ENCODE measurements at regions not wholly inside any gene's neighbourhood (a gene's known extent, or its start where the extent isn't known, plus 50 kb on each side); places are given as distances from the start of the nearest gene placed in this dataset.

DNA sequence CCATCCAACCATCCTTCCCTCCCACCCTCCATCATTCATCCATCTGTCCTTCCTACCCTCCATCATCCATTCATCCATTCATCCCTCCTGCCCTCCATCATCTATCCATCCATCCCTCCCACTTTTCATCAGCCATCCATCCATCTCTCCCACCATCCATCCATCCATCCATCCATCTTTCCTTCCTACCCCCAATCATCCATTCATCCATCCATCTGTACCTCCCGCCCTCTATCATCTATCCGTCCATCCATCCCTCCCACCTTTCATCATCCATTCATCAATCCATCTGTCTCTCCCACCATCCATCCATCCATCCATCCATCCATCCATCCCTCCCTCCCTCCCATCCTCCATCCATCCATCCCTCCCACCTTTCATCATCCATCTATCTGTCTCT is 968.8 kb downstream of the BRD1 start:
- no peak for DNase-seq (ENCODE audit: low read depth in 2 of 2, low spot score in 1 of 2)

DNA sequence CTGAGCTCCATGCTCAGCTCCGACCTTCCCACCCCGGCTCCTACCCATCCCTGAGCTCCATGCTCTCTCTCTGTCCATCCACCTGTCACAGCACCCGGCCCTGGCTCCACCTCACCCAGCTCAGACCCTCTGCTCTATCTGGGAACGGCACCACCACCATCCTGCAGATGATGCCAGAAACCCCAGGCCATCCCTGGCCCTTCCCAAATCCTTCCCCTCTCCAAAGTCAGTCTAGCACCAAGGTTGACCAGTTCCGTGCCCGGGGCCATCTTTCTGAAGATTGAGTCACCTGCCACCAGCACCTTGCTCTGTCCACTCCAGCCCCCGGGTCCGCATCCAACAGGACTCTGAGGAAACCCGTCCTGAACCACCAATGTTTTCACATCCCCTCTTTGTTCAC is 969.6 kb downstream of the BRD1 start:
- no peak for DNase-seq (ENCODE audit: low read depth in 2 of 2, low spot score in 1 of 2)

DNA sequence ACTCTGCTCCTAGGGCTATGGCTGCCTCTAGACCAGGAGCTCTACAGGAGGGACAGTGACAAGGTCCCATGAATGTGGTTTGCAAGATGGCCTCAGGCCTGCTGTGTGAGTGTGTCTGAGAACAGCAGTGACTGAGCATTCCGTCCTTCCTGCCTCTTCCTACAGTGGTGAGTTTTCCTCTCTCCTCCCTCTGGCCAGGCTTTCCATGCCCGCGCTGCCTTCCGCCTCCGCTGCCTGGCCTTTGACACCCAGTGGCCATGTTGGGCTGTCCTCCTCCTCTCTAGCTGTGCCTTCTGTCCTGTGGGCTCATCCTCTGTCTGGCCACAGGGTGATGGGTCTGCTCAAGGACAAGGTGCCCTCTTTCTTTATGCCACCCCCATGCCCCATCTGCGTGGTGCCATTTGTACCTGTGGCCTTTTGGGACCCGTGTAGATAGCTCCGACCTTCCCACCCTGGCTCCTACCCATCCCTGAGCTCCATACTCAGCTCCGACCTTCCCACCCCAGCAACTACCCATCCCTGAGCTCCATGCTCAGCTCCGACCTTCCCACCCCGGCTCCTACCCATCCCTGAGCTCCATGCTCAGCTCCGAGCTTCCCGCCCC is 970.4 kb downstream of the BRD1 start:
- no peak for DNase-seq (ENCODE audit: low read depth in 2 of 2, low spot score in 1 of 2)

DNA sequence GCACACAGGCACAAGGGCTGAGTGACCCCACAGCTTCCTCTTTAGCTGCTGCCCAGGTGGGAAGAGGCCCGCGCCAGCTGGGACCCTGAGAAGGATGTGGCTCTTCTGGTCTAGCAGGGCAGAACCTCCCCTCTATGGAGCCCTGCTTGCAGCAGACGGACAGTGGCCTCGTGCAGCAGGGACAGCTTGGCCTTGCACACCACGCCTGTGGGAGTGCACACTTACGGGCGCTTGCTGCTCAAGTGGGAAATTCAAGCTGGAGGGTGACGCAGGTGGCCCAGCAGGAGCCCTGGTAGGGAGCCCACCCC is 971.4 kb downstream of the BRD1 start:
- DNase-seq (ENCODE audit: low read depth in 2 of 2, low spot score in 1 of 2): no peak

DNA sequence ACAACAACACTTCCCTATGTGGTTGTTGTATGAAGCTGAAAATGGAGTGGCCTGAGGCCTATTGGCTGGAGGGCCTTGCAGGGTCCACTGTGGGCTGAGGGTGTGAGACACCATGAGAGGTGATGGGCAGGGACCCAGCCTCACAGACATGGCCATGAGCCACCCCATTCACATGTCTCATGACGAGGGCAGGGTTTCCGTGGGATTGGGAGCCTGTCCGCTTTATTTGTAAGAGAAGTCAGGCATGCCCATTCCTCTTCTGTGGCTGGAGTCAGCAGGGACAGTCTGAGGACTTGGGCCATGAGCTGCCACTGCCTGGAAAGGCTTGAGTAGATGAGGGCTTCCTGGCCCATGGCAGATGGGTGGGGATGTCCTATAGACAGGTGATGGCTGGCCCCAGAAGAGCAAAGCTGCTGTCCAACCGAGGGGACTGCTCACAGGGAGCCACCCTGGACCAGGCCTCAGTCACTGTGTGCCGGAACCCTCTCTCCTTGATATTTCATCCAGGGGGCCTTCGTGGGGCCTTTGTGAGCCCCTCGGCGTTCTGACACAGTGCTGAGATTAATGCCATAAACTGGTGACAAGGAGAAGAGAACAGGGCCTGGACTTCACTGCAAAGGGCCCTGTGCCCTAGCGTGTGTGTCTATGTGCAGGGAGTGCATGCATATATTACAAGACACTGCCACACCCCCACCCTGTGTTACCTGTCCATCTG is 971.9 kb downstream of the BRD1 start:
- DNase-seq (ENCODE audit: low read depth in 2 of 2, low spot score in 1 of 2): no peak

DNA sequence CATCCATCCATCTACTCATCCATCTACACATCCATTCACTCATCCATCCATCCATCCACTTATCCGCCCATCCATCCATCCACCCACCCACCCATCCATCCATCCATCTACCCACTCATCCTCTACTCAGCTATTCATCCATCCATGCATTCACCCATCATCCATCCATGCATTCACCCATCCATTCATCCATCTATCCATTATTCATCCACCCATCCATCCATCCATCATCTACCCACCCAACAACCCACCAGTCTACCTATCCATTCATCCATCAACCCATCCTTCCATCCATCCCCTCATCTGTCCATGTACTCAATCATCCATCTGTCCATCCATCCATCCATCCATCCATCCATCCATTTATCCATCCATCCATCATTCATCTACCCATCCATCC is 972.7 kb downstream of the BRD1 start:
- DNase-seq (ENCODE audit: low read depth in 2 of 2, low spot score in 1 of 2): no peak

DNA sequence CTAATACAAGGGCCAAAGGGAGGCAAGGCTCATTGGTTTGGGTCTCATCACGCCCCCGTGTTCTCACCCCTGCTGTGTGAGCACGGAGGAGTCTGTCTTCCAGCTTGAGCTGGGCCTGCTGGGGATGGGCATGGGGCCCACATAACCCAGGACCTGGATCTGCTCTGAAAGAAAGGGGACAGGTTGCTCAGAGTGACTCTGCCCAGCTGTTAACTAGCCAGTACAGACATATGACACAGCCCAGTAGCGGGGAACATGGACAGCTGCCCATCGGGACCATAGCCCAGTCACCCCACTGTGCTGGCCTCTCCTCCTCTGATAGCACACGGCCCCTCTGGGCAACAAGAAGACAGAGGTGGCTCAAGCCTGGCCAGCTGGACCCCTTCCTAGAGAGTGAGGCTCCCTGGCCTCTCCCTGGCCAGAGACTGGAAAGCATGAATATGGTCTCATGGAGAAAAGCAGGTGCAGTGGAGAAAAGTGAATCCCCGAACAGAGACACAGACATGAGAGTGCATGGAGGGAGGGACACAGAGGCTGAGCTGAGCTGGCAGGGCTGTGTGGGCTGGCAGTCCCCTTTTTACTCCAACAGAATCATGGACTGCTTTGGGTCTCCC is 973.9 kb downstream of the BRD1 start:
- no peak for DNase-seq (ENCODE audit: low read depth in 2 of 2, low spot score in 1 of 2)

DNA sequence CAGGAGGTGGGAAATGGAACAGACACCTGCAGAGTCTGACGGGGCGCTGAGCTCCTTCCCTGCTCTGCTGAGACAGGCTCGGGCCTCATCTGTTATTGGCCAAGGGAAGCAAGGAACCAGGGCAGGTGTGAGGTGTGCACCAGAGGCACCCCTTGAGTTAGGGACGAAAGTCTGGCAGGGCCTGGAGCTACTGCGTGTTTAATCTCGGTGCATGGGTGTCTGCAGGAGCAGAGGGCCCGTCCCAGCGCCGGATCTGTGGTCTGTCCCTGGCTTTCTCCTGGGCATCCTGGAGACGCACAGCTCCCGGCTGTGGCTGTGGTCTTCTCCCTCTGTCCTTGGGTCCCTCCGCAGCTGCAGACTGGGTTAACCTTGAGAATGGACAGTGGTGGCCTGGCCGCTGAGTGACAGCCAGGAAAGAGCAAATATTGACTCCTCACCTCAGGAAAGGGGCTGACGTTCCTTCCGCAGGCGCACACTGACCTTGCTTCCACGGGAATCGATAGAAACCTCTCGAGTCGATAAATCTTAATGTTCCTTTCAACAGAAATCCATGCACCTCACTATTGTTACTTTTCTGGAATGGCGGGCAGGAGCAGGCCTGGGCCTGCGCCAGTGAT is 975.6 kb downstream of the BRD1 start:
- DNase-seq (ENCODE audit: low read depth in 2 of 2, low spot score in 1 of 2): no peak

DNA sequence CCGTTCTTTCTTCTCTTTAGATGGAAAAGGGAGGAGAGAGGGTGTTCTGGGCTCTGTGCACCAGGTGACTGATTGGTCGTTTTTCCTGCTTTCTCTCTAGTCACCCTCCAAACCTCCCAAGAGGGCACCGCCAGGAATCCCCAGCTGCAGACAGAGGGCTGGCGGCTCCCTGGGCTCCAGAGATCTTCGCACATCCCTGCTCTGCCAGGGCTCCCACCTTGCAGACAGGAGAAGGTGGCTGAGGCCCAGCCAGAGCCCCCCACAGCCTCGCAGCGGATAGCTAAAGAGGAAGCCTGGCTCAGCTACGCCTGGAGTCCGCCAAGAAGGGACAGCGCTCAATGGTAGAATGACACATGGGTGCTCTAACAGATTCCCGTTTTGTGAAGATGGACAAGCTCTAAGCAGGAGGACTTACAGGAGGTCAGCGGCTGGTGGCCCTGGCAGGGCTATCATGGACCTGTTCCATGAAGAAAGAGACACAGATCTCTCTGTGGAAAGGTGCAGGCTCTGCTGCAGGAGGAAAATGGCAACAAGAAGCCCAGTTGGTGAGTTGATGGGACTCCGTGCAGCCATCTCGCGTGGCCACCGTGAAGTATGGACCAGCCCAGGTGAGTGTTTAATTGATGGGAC is 976.9 kb downstream of the BRD1 start:
- no peak for DNase-seq (ENCODE audit: low read depth in 2 of 2, low spot score in 1 of 2)

DNA sequence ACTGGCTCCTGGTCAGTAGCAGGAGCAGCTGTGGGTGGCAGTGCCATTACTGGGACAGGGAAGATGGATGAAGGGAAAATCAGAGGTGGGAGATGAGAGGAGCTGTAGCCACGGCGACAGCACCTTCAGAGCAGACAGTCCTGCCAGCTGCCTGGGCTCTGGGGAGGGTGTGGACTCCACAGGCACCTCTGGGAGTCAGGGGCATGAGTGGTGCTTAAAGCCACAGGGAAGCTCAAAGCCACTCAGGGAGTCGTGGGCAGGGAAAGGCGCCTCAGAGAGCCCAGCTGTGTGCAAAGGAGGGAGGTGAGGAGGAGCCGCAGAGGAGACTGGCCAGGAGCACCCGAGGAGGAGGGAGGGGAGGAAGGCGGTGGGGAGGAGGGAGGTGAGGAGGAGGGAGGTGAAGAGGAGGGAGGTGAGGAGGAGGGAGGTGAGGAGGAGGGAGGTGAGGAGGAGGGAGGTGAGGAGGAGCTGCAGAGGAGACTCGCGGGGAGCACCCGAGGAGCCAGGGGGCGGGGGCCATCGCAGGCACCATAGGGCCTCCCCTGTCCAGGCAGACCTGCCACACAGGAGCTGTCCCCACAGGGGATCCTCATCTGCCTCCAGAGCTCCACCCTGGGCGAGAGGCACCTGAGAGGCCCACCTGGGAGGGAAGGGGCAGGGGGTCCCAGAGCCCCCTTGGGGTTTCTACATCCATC is 977.6 kb downstream of the BRD1 start:
- DNase-seq (ENCODE audit: low read depth in 2 of 2, low spot score in 1 of 2): no peak

DNA sequence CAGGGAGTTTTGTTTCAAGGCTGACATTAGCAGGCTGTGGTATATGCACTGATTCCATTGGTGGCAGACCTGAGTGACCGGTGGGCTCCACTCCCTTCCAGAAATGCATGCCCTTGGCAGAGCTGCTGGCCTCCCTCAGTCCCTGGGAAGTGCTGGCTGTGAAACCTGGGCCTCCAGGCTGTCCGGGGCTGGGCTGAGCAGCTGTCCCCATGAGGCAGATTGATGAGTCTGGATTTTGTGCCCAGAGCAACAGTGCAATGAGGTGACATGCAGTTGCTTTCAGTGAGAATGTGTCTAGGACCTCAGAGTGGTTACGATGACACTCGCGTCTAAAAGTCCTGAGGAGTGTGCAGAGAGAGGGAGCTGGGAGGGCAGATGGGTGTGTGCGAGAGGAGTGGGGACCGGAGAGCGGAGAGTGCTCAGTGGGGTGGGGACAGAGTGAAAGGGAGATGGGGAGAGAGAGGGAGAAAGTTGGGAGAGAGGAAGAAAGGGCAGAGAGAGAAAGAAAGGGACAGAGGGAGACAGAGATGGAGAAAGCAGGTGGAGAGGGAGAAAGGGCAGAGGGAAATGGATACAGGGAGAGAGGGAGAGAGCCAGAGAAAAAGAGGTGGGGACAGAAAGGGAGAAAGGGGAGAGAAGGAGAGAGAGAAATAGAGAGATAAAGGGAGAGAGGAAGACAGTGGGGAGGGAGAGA is 978.3 kb downstream of the BRD1 start:
- no peak for DNase-seq (ENCODE audit: low read depth in 2 of 2, low spot score in 1 of 2)

DNA sequence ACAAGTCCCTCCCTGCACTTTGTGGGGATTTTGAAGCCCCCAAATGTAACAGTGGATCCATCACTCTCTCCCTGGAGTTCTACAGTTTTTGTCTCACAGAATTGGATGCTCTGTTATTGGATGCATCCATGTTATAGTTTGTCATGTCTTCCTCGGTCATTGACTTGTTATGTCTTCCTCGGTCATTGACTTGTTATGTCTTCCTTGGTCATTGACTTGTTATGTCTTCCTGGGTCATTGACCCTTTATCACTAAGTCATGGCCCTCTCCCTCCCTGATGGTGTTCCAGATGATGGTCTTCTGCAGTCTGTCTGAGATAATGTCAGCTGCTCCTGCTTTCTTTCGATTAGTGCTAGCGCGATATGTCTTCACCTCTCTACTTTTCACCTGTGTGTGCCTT is 981.5 kb downstream of the BRD1 start:
- no peak for DNase-seq (ENCODE audit: low read depth in 2 of 2, low spot score in 1 of 2)

DNA sequence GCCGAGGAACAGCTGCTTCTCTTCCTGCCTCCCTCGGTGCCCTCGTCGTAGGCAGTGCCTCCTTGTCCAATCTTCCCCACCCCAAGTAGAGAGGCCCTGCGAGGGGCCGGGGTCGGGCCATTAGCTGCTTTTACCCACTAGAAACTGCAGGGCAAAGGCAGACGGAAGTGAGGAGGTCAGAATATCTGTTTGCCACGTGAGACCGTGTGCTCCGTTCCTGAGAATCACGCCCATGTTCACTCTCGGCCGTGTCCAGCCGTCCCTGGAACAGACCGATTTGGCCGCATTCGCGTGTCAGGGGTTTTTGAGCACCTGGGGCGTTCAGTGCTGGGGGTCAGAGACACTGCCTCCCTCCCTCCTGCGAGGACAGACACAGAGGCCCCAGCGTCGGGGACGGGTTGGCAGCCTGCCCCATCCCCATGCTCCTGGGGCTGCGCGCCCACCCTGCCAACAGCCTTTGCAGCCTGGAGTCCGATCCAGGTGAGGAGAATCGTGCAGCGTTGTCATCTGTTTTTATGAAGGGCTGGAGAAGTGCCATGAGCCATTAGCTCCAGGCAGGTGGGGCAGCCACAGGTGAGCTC is 982.2 kb downstream of the BRD1 start:
- DNase-seq (ENCODE audit: low read depth in 2 of 2, low spot score in 1 of 2): no peak

DNA sequence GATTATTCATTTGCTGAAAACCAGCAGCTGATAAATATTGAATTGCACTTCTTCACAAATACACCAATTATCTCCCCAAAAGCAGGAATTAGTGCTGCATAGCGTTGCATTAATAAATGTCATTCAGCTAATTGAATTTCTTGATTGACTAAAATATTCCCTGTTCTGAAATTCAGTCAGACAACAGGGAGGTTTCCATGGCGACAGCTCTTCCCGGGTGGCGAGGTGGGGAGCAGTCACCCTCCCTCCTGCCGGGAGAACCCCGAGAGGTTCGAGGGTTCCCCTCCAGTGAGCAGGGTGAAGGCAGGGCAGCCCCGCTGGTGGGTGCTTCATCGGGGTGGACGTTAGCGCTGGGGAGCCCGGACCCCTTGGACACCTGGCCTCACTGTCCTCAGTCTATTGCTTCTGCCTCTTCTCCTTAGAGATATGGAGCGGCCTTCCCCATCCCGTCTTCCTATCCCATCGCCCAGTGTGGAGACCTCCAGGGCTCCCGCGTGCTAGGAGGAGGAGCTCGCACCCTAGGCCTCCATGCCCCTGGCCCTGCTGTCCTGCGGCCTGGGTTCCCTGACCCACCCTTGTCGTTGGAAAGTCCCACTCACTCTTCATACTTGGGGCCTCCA is 983.5 kb downstream of the BRD1 start:
- no peak for DNase-seq (ENCODE audit: low read depth in 2 of 2, low spot score in 1 of 2)

DNA sequence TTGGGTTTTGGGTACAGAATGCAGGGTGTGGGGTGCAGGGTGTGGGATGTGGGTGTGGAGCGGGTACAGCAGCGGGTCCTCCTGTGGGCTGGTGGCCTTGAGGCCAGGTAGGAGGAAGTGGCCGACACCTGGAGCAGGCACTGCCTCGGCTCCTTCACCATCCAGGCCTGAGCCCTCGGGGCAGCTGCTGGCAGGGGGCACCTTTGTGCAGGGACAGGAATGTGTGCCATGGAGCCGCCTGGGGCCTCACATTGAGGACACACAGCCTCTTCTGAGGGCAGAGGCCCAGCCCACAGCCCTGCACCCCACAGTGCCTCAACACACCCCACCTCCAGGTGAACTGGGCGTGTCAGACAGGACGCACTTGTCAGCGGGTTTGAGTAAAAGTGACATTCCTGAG is 984.0 kb downstream of the BRD1 start:
- no peak for DNase-seq (ENCODE audit: low read depth in 2 of 2, low spot score in 1 of 2)

DNA sequence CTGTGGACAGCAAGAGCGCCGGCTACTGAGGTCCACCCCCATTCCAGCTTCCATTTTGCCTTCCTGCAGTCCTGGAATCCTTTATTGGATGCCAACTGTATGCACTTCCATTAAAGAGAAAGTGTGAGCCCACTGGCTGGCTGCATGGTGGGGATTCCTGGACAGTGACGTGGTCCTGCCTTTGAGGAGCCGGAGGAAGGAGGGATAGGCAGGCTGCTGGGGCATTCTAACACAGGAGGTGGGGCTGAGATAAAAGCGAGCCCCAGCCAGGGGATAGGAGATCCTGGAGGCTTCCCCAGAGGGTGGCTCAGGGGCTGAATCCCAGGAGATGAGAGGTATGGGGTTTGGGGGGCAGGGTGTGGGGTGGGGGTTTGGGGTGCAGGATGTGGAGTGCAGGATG is 984.7 kb downstream of the BRD1 start:
- no peak for DNase-seq (ENCODE audit: low read depth in 2 of 2, low spot score in 1 of 2)

DNA sequence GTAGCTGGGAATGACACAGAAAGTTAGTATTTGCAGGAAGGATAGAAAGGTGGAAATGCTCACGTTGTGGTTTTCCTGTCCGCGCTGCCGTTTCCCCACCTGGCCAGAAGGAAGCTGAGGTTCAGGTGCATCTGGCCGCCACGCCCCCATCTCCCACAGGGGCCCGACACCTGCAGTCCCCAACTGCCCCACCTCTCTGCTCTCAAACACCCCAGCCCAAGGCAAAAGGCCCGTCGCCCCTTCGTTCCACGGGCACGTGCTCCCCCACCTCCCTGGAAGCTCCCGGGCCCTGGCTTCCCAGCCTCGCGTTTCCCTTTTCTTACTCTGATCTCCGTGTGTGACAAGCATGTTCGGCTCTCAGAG is 985.1 kb downstream of the BRD1 start:
- DNase-seq (ENCODE audit: low read depth in 2 of 2, low spot score in 1 of 2): no peak

DNA sequence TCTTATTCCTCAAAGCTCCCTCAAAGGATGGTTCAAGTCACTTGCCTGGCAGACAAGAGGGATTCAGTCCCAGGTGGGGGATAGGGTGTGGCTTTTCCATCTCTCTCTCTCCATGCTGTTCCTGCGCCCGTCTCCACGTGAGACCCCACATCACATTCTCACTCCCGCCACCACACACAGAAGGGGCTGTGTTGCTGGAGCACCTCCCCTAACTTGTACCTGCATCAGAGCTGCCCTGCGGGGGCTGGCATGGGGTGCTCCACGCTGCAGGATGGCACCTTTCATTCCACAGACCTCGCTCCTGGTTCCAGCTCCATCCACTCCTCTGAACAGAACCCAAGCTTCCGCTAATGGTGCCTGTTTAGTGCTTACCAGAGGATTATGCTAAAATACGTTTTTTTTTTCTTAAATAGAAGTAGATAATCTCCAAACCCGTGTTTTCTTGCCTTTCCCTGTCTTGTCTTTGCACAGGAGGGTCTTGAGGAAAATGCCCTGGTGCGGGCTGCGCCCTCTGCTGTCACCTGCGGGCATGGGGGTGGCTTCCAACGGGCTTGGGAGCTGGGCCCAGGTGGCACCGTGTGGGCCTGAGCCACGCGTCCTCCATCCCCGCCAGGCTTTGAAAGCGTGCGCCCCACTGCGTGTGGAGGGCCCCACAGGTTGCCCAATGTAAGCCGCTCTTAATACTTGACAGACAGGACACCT is 985.6 kb downstream of the BRD1 start:
- DNase-seq (ENCODE audit: low read depth in 2 of 2, low spot score in 1 of 2): no peak

DNA sequence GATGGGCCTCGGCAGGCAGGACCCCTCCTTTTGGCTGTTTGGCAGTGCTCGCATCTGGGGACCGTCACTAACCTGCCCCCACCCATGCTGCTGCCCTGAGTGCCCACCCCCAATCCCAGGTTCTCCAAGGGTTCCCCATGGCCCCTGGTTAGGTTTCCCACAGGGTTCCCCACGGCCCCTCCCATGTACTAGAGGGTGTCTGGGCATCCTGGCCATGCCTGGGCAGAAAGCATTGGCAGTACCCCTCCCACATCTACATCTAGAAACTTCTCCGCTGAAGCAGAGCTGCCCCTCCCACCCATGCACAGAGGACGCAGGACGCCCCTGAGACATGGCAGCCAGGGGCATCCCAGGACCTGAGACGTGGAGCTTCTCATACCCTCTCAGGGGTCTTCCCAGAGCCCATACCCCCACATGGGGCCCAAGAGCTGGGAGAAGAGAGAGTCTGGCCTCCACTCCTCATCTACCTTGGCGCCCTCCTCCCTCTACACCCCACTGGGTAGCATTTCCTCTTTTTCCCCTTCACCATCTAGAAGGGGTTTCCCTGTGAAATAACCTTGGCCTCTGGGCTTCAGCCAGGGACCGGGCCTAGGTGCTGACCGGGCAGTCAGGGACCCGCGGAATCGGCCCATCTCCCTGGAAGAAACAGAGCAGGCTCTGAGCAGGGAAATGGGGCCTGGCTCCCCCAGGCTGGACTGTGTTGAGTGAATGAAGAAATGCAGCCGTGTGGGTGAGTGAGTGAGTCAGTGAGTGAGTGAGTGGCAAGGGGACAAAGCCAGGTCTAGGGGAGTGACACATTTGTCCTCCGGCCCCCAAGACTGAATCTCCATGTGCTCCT is 987.3 kb downstream of the BRD1 start:
- no peak for DNase-seq (ENCODE audit: low read depth in 2 of 2, low spot score in 1 of 2)

All from stimulated activated CD8-positive, alpha-beta memory T cell treated with anti-CD3 and anti-CD28 coated beads, Interleukin-4, amount 100 ng/mL, for 4 hours (primary cell).